Lower lobe of right lung (tissue), 2 donors: ENCODE measurements at regions not wholly inside any gene's neighbourhood (a gene's known extent, or its start where the extent isn't known, plus 50 kb on each side); places are given as distances from the start of the nearest gene placed in this dataset. TPM values are rescaled to one million over a fixed set of nuclear protein-coding genes. Genes with fewer than 3 reads are reported as not detected.

Source experiments
- ATAC-seq, 2 donors: fragments of 200-7000 bp; cut with Tn5 transposase; one replicate each; pipeline ENCODE4 v1.9.1; 2020 to 2022; ENCODE audit warnings: mild to moderate bottlenecking in 2 of 2, moderate library complexity in 2 of 2
- DNase-seq: peaks from one replicate; pipeline ENCODE4 v3.0.0-alpha.2; 2020
- H3K27ac ChIP-seq: fragments of 200-600 bp; one replicate; pipeline ENCODE4 v1.8.0; 2022
- H3K27me3 ChIP-seq: fragments of 200-600 bp; one replicate; pipeline ENCODE4 v1.8.0; 2022; ENCODE audit warnings: low read depth
- H3K36me3 ChIP-seq: fragments of 200-600 bp; one replicate; pipeline ENCODE4 v1.8.0; 2022; ENCODE audit warnings: mild to moderate bottlenecking
- H3K4me1 ChIP-seq: fragments of 200-600 bp; one replicate; pipeline ENCODE4 v1.8.0; 2022
- H3K4me3 ChIP-seq: fragments of 200-600 bp; one replicate; pipeline ENCODE4 v1.8.0; 2022; ENCODE audit warnings: mild to moderate bottlenecking
- H3K9me3 ChIP-seq: fragments of 200-600 bp; one replicate; pipeline ENCODE4 v1.8.0; 2022
- CTCF ChIP-seq: fragments of 200-600 bp; IDR thresholded peaks from one replicate; pipeline ENCODE4 v1.8.0; 2022; ENCODE audit warnings: antibody characterized with exemption, mild to moderate bottlenecking
- intact Hi-C: fragments of 100-400 bp; cut with DNase I; formaldehyde crosslinking; loops from one replicate; pipeline ENCODE4 v1.11.0; 2022
- microRNA-seq: library from miRNA; unstranded; fragments of <30 nt; microRNA quantifications from one replicate; pipeline ENCODE4 v1.2.0, GENCODE V29; 2020; ENCODE audit warnings: borderline number of aligned reads
- donor health status: DM: no; HTN: yes; CAD: no; lungs with severe emphysema.

- no peak overlapping the region for H3K4me3 ChIP-seq
- DNase-seq (no peak), ATAC-seq (no peak)
- no peaks in the 10 kb centered on the region for H3K36me3 ChIP-seq
- H3K27ac ChIP-seq = no peak overlapping the region
- H3K4me1 ChIP-seq = peaks cover 6% of the 10 kb centered on the region
- H3K27me3 ChIP-seq = no peaks in the 10 kb centered on the region
- no peak for TF ChIP-seq CTCF
- H3K9me3 ChIP-seq = no peaks in the 10 kb centered on the region
- intact Hi-C loops = no loop called here
These were observed 54.4 kb upstream of the MEF2C start for GRCh38 chr5:88937406-88937805.

GRCh38 chr5:88934439-88934838, 51.5 kb upstream of the MEF2C start:
- no peaks in the 10 kb centered on the region for H3K36me3 ChIP-seq
- H3K9me3 ChIP-seq = no peaks in the 10 kb centered on the region
- no peak overlapping the region for H3K27ac ChIP-seq
- H3K4me3 ChIP-seq = no peak overlapping the region
- ATAC-seq (no peak), DNase-seq (no peak)
- intact Hi-C loops = no loop called here
- H3K27me3 ChIP-seq = no peaks in the 10 kb centered on the region
- no peaks in the 10 kb centered on the region for H3K4me1 ChIP-seq
- no peak for TF ChIP-seq CTCF

Small RNA genes lying in the stretch of these regions (microRNA-seq; reads per million reads assigned to microRNA genes)
- gene MIR3660 = not detected
